Kidney capillary endothelial cell (primary cell): ENCODE measurements at regions not wholly inside any gene's neighbourhood (a gene's known extent, or its start where the extent isn't known, plus 50 kb on each side); places are given as distances from the start of the nearest gene placed in this dataset.
"Not testable (repeated sequence)": the region's sequence is repeated elsewhere in the genome, so short reads cannot be mapped to it uniquely, and the experiment has no call there.

Experiments used
- DNase-seq: peaks from one replicate; pipeline ENCODE4 v3.0.0-alpha.2; 2018; ENCODE audit warnings: low spot score

GRCh38 chr20:29320216-29320949 is 1937.1 kb upstream of the DEFB115 start:
- DNase-seq: not testable (repeated sequence)

DNA sequence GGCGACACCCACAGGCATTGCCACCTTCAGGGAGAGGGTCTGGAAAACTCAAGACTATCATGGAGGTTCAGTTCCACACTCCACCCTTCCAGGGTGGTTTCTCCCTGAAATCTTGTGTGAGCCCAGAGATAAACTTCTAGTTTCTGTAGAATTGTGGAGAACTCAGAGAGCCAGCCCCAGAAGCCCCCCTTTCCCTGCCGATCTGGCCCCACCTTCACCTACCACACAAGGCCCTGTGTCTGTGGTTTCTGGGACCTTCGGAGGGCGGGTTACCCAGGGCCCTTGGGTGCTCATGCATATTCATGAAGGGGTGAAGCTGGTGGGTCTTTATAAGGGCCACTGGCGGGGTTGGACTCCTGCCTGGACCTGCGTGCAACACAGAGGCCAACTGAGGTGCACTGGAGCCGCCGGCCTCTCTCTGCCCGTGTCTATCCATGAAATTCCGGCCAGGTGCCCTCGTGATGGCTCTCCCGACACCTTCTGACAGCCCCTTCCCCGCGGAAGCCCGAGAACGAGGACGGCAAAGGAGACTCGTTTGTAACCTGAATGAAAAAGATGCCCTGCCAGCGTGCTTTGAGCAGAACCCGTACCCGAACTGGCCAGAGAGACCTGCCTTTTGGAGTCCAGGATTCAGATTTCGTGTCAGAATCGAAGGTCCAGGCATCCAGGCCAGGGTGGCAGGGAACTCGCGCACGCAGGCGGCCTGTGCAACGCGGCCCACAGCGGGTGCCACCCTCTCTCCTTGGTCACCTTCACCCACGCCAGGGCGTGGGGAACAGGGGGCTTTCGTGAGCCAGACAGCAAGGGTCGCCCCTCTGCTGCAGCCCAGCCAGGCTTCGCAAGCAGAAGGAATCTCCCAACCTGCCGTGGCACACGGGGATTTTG is 1933.6 kb upstream of the DEFB115 start:
- DNase-seq: not testable (repeated sequence)

- DNase-seq: not testable (repeated sequence)
Measured at GRCh38 chr20:29324516-29325303, 1932.8 kb upstream of the DEFB115 start.

DNA sequence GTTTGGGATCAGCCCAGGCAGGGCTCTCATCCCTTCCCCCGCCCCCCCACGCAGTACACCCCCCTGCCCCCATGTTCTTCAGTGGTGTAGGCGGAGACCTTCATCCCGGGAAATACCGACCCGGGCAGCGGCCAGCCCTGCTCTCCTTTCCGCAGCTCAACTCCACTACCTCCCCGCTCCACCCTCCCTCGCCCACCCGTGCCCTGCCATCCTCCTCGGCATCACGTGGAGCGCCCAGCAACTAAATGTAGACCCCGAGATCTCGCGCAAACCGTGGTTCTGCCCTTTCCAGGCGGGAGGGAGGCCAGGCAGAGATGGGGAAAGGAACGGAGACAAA is 1932.2 kb upstream of the DEFB115 start:
- DNase-seq: no peak

- DNase-seq: not testable (repeated sequence)
Measured at GRCh38 chr20:29325781-29326180, 1931.7 kb upstream of the DEFB115 start.

- DNase-seq: no peak
Measured at GRCh38 chr20:29326376-29327070, 1930.9 kb upstream of the DEFB115 start.

GRCh38 chr20:29327600-29328420 is 1929.7 kb upstream of the DEFB115 start:
- not testable (repeated sequence) for DNase-seq

DNA sequence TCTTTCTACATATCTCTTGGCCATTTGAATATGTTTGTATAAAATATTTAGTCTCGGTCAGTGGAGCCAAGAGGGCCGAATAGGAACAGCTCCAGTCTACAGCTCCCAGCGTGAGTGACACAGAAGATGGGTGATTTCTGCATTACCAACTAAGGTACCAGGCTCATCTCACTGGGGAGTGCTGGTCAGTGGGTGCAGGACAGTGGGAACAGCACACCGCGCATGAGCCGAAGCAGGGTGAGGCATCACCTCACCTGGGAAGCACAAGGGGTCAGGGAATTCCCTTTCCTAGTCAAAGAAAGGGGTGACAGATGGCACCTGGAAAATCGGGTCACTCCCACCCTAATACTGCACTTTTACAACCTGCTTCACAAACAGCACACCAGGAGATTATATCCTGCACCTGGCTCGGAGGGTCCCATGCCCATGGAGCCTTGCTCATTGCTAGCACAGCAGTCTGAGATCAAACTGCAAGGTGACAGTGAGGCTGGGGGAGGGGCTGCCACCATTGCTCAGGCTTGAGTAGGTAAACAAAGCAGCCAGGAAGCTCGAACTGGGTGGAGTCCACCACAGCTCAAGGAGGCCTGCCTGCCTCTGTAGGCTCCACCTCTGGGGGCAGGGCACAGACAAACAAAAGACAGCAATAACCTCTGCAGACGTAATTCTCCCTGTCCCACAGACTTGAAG is 1926.9 kb upstream of the DEFB115 start:
- not testable (repeated sequence) for DNase-seq

- no peak for DNase-seq
Measured at GRCh38 chr20:29349836-29350235, 1907.6 kb upstream of the DEFB115 start.

DNA sequence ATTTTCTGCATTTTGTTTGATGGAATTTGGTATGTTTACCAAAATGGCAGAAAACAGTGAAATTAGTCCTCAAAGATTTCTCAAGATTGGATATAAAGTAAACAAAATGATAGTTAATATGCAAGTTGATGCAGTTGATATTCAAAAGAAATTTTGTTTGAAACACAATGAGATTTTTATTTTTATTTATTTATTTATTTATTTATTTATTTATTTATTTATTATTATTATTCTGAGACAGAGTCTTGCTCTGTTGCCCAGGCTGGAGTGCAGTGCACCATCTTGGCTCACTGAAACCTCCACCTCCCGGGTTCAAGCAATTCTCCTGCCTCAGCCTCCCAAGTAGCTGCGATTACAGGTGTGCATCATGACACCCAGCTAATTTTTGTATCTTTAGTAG is 1881.5 kb upstream of the DEFB115 start:
- DNase-seq: not testable (repeated sequence)

DNA sequence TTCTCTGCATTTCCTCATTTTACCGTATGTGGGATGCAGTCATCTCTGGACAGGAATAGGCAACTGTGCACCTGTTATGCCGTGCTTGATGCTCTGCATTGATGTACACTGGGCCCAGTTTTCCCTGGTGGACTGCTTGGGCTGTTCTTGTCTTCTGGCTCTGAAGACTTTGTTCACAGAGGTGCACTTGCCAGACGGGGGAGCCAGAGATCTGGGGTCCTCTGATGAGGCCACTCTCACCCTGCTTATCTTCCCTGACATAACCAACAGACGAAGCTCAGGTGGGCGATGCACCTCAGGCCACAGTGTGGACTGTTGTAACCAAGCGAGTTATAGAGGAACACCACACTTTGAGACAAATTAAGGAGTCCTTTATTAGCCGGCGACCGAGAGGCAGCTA is 1864.6 kb upstream of the DEFB115 start:
- DNase-seq: not testable (repeated sequence)

- DNase-seq: no peak
Measured at GRCh38 chr20:29408034-29408695, 1849.3 kb upstream of the DEFB115 start.

DNA sequence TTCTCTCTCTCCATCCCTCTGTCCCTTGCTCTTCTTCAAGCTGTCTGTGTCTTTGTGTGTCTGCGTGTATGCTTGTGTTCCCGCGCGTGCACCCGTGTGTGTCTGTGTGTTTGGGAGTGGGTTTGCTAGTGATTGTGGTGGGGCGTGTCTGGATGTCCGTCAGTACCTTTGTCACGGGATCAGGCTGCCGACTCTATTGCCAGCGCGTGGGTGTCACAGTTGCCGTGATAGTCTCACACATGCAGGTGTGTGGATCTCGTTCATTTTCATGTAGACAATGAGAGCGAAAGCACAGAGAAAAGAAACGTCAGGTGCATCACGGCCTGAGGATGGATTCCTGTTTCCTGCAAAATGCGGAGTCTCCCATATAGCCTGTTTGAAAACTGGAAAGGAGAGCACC is 1848.8 kb upstream of the DEFB115 start:
- DNase-seq: not testable (repeated sequence)

- DNase-seq: not testable (repeated sequence)
Measured at GRCh38 chr20:29409160-29409689, 1848.2 kb upstream of the DEFB115 start.

DNA sequence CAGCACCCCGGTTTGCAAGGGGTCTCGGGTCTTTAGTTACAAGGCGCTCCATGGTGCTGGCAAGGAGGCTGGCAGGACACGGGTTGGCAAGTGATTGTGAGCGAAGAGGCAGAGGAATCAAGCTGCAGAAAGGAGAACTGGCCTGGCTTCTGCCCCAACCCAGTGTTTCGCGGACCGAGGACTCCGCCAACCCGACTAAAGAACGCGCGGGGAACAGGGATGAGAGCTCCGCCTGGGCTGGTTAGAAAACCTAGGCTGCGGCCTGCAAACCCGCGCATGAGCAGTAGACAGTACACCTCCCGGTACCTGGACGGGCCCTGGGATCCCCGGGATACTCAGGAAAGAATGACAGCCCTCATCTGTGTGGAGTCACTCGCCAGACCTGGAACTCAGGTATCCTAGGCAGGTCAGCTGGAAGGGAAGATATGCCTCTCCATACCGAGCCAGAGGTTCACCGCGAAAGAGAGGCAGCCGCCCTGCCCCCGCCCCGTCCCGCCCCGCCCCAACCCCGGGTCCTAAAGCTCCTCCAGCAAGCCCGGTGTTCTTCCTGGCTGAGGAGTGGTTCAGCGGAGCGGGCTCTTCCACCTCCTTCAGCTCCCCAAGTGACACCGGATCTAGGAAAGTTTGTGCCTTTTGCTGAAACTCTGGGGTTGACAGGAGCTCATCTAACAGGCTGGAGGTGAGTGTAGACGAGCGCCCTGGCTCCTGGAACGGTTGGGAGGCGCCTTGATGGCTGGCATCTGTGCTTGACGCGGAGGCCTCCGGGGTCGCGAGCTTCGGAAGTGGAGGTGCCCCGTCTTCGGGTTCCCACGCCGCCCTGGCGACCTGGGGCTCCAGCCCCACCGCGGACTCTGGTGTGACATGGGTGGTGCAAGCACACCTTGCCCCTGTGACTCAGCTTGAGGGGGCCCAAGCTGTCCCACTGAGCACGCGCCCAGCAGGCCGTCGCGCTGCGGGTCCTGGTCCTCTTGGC is 1847.3 kb upstream of the DEFB115 start:
- no peak for DNase-seq

GRCh38 chr20:29410806-29411457 is 1846.5 kb upstream of the DEFB115 start:
- DNase-seq: no peak

- not testable (repeated sequence) for DNase-seq
Measured at GRCh38 chr20:29411458-29411820, 1846.0 kb upstream of the DEFB115 start.

GRCh38 chr20:29419378-29419777 is 1838.1 kb upstream of the DEFB115 start:
- DNase-seq: no peak
